ENCODE measurements at regions not wholly inside any gene's neighbourhood (a gene's known extent, or its start where the extent isn't known, plus 50 kb on each side); places are given as distances from the start of the nearest gene placed in this dataset.
"Not testable (repeated sequence)": the region's sequence is repeated elsewhere in the genome, so short reads cannot be mapped to it uniquely, and the experiment has no call there.

- no peak for DNase-seq
Measured at GRCh38 chr1:163914785-163915413, 593.1 kb downstream of the NUF2 start.

- peak; percentile 2 for DNase-seq
Measured at GRCh38 chr1:163922743-163923201, 601.0 kb downstream of the NUF2 start.

- DNase-seq, result no peak
Measured at GRCh38 chr1:163924041-163924440, 602.3 kb downstream of the NUF2 start.

GRCh38 chr1:163927493-163927892 lies 605.7 kb downstream of the NUF2 start:
- DNase-seq, result no peak

GRCh38 chr1:163928069-163928468 lies 606.3 kb downstream of the NUF2 start:
- peak; percentile 6 for DNase-seq

- DNase-seq, result peak; percentile 57
Measured at GRCh38 chr1:163928651-163929050, 606.9 kb downstream of the NUF2 start.

- DNase-seq, result no peak
Measured at GRCh38 chr1:163932901-163933300, 611.1 kb downstream of the NUF2 start.

GRCh38 chr1:163933437-163933836 lies 611.7 kb downstream of the NUF2 start:
- no peak for DNase-seq

GRCh38 chr1:163935738-163936374 lies 614.1 kb downstream of the NUF2 start:
- no peak for DNase-seq

GRCh38 chr1:163959622-163960021 lies 599.4 kb upstream of the PBX1 start:
- DNase-seq, result no peak

- DNase-seq, result no peak
Measured at GRCh38 chr1:163970151-163970550, 588.8 kb upstream of the PBX1 start.

GRCh38 chr1:163970699-163971098 lies 588.3 kb upstream of the PBX1 start:
- no peak for DNase-seq

GRCh38 chr1:163973586-163973985 lies 585.4 kb upstream of the PBX1 start:
- no peak for DNase-seq

GRCh38 chr1:163974120-163974519 lies 584.9 kb upstream of the PBX1 start:
- DNase-seq, result no peak

GRCh38 chr1:163980394-163980793 lies 578.6 kb upstream of the PBX1 start:
- peak; percentile 51 for DNase-seq

- peak; percentile 31 for DNase-seq
Measured at GRCh38 chr1:163981500-163982030, 577.4 kb upstream of the PBX1 start.

- no peak for DNase-seq
Measured at GRCh38 chr1:163983097-163983496, 575.9 kb upstream of the PBX1 start.

- DNase-seq, result no peak
Measured at GRCh38 chr1:163985700-163986099, 573.3 kb upstream of the PBX1 start.

- no peak for DNase-seq
Measured at GRCh38 chr1:163999131-163999530, 559.9 kb upstream of the PBX1 start.

GRCh38 chr1:164006186-164006585 lies 552.8 kb upstream of the PBX1 start:
- DNase-seq, result not testable (repeated sequence)

- DNase-seq, result no peak
Measured at GRCh38 chr1:164006621-164007020, 552.4 kb upstream of the PBX1 start.

GRCh38 chr1:164017239-164017638 lies 541.7 kb upstream of the PBX1 start:
- DNase-seq, result no peak

GRCh38 chr1:164020391-164020790 lies 538.6 kb upstream of the PBX1 start:
- no peak for DNase-seq

GRCh38 chr1:164021813-164022212 lies 537.2 kb upstream of the PBX1 start:
- DNase-seq, result no peak

GRCh38 chr1:164033782-164034181 lies 525.2 kb upstream of the PBX1 start:
- DNase-seq, result no peak
